ENCODE measurements at regions not wholly inside any gene's neighbourhood (a gene's known extent, or its start where the extent isn't known, plus 50 kb on each side); places are given as distances from the start of the nearest gene placed in this dataset.

- ATAC-seq (no peak), DNase-seq (no peak)
- no peaks in the 10 kb centered on the region for H3K36me3 Mint-ChIP-seq (ENCODE audit: low read depth)
- TF ChIP-seq, protein P1, sequence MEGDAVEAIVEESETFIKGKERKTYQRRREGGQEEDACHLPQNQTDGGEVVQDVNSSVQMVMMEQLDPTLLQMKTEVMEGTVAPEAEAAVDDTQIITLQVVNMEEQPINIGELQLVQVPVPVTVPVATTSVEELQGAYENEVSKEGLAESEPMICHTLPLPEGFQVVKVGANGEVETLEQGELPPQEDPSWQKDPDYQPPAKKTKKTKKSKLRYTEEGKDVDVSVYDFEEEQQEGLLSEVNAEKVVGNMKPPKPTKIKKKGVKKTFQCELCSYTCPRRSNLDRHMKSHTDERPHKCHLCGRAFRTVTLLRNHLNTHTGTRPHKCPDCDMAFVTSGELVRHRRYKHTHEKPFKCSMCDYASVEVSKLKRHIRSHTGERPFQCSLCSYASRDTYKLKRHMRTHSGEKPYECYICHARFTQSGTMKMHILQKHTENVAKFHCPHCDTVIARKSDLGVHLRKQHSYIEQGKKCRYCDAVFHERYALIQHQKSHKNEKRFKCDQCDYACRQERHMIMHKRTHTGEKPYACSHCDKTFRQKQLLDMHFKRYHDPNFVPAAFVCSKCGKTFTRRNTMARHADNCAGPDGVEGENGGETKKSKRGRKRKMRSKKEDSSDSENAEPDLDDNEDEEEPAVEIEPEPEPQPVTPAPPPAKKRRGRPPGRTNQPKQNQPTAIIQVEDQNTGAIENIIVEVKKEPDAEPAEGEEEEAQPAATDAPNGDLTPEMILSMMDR (IDR thresholded peaks at IDR 0.05): no peak
- H3K27ac Mint-ChIP-seq: no peak overlapping the region
- intact Hi-C loops (cut with micrococcal nuclease): no loop called here
- peaks cover 13% of the 10 kb centered on the region for H3K27me3 Mint-ChIP-seq
- CTCF ChIA-PET: no interaction called here
- H3K4me3 Mint-ChIP-seq: no peak overlapping the region
- POLR2A ChIA-PET: no interaction called here
- no peaks in the 10 kb centered on the region for H3K9me3 Mint-ChIP-seq
- no peaks in the 10 kb centered on the region for H3K4me1 Mint-ChIP-seq (ENCODE audit: low read depth)
Measured at GRCh38 chr20:56805313-56805712, 176.2 kb downstream of the TFAP2C start.

- ChIA-PET CTCF (no interaction called here), POLR2A (no interaction called here)
- Mint-ChIP-seq H3K4me3 (no peak overlapping the region), H3K4me1 (ENCODE audit: low read depth) (no peaks in the 10 kb centered on the region), H3K36me3 (ENCODE audit: low read depth) (no peaks in the 10 kb centered on the region), H3K27ac (no peak overlapping the region), H3K9me3 (no peaks in the 10 kb centered on the region), H3K27me3 (peaks cover 13% of the 10 kb centered on the region)
- intact Hi-C loops (cut with micrococcal nuclease): no loop called here
- DNase-seq: no peak
- TF ChIP-seq, protein P1 (IDR thresholded peaks at IDR 0.05): no peak
- ATAC-seq: no peak
Measured at GRCh38 chr20:56805966-56806365, 176.9 kb downstream of the TFAP2C start.

DNA sequence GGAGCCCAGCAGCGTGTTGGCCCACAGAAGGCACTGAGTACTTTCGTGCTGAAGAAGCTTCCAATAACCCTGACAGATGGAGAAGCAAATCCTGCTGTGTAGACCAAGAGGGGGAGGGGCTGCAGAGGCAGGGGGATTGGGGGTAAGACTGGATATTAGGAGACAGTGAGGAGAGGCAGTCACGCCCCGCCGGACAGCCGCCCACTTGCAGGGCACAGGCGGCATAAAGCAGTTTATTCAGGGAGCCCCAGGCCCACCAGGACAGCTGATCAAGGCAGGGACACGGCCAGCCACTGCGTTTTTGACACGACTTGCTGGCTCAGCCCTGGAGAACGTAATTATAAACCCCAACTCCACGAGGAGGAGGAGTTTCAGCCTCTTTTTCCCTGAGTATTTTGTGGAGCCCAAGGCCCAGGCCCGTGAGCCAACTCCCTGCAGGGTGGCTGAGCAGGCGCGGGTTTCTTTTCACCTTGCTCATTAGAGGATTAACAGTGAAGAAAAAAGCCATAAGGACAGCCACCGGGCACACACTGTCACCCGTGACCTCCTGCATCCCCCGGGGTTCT lies 177.9 kb downstream of the TFAP2C start:
- DNase-seq (no peak), ATAC-seq (no peak)
- intact Hi-C loops (cut with micrococcal nuclease): no loop called here
- no peak overlapping the region for H3K27ac Mint-ChIP-seq
- H3K9me3 Mint-ChIP-seq: peaks cover 2% of the 10 kb centered on the region
- H3K4me3 Mint-ChIP-seq: no peak overlapping the region
- peaks cover 18% of the 10 kb centered on the region for H3K27me3 Mint-ChIP-seq
- POLR2A ChIA-PET: no interaction called here
- CTCF ChIA-PET: no interaction called here
- no peaks in the 10 kb centered on the region for H3K4me1 Mint-ChIP-seq (ENCODE audit: low read depth)
- TF ChIP-seq, protein P1 (IDR thresholded peaks at IDR 0.05): no peak
- no peaks in the 10 kb centered on the region for H3K36me3 Mint-ChIP-seq (ENCODE audit: low read depth)

- CTCF ChIA-PET: no interaction called here
- H3K27me3 Mint-ChIP-seq: peaks cover 18% of the 10 kb centered on the region
- POLR2A ChIA-PET: no interaction called here
- H3K9me3 Mint-ChIP-seq: peaks cover 2% of the 10 kb centered on the region
- ATAC-seq (no peak), DNase-seq (no peak)
- intact Hi-C loops (cut with micrococcal nuclease): no loop called here
- TF ChIP-seq, protein P1 (IDR thresholded peaks at IDR 0.05): no peak
- no peak overlapping the region for H3K4me3 Mint-ChIP-seq
- H3K4me1 Mint-ChIP-seq (ENCODE audit: low read depth): no peaks in the 10 kb centered on the region
- no peaks in the 10 kb centered on the region for H3K36me3 Mint-ChIP-seq (ENCODE audit: low read depth)
- no peak overlapping the region for H3K27ac Mint-ChIP-seq
Measured at GRCh38 chr20:56808117-56808725, 179.1 kb downstream of the TFAP2C start.

DNA sequence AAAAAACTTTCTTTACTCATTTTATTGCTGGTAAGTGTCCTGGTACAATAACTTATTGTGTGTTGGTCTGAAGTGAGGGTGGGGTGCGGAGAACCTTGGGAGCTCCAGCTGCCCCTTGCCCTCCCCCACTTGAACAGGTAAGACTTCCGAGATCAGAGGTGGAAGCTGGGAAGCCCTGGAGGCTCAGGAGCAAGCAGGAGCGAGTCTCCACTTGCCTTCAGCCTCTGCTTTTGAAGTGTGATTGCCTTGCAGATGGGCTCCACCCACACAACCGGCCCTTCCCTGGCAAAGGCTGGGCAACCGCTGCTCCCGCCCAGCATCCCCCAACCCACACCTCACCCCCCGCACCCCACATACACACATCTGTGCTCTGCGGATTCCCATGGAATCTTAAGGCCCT lies 179.6 kb downstream of the TFAP2C start:
- intact Hi-C loops (cut with micrococcal nuclease): no loop called here
- no peak overlapping the region for H3K4me3 Mint-ChIP-seq
- peaks cover 2% of the 10 kb centered on the region for H3K9me3 Mint-ChIP-seq
- ATAC-seq (no peak), DNase-seq (no peak)
- H3K27me3 Mint-ChIP-seq: peaks cover 18% of the 10 kb centered on the region
- H3K4me1 Mint-ChIP-seq (ENCODE audit: low read depth): no peaks in the 10 kb centered on the region
- H3K27ac Mint-ChIP-seq: no peak overlapping the region
- CTCF ChIA-PET: no interaction called here
- POLR2A ChIA-PET: no interaction called here
- TF ChIP-seq, protein P1 (IDR thresholded peaks at IDR 0.05): no peak
- no peaks in the 10 kb centered on the region for H3K36me3 Mint-ChIP-seq (ENCODE audit: low read depth)
